ENCODE measurements at regions not wholly inside any gene's neighbourhood (a gene's known extent, or its start where the extent isn't known, plus 50 kb on each side); places are given as distances from the start of the nearest gene placed in this dataset.
A peak's percentile ranks its signal among the peaks of the same experiment; 100 is the strongest.

GRCh38 chr10:3229815-3230214, 57.2 kb upstream of the PITRM1 start:
- no peak for DNase-seq (ENCODE audit: low spot score)
- CTCF ChIA-PET, result no interaction called here
- POLR2A ChIA-PET (ENCODE audit: low non-redundant PET), result no interaction called here
- no peak for TF ChIP-seq CTCF (conservative IDR thresholded peaks at IDR 0.05; ENCODE audit: low read depth)
- H3K27ac ChIP-seq, result no peak overlapping the region

- DNase-seq (ENCODE audit: low spot score), result no peak
- no peak for TF ChIP-seq CTCF (conservative IDR thresholded peaks at IDR 0.05; ENCODE audit: low read depth)
- POLR2A ChIA-PET (ENCODE audit: low non-redundant PET), result no interaction called here
- CTCF ChIA-PET, result no interaction called here
- H3K27ac ChIP-seq, result peak overlapping the region; percentile 88
These were observed 56.0 kb upstream of the PITRM1 start for GRCh38 chr10:3228629-3228945.

GRCh38 chr10:3226960-3227744, 54.6 kb upstream of the PITRM1 start:
- CTCF ChIA-PET, result no interaction called here
- TF ChIP-seq CTCF (conservative IDR thresholded peaks at IDR 0.05; ENCODE audit: low read depth), result no peak
- POLR2A ChIA-PET (ENCODE audit: low non-redundant PET), result no interaction called here
- peak; percentile 75 for DNase-seq (ENCODE audit: low spot score)
- peak overlapping the region; percentile 88 for H3K27ac ChIP-seq

GRCh38 chr10:3225561-3225960, 53.0 kb upstream of the PITRM1 start:
- H3K27ac ChIP-seq, result no peak overlapping the region
- peak; percentile 59 for DNase-seq (ENCODE audit: low spot score)
- CTCF ChIA-PET, result no interaction called here
- POLR2A ChIA-PET (ENCODE audit: low non-redundant PET), result no interaction called here
- no peak for TF ChIP-seq CTCF (conservative IDR thresholded peaks at IDR 0.05; ENCODE audit: low read depth)

- DNase-seq (ENCODE audit: low spot score), result no peak
- CTCF ChIA-PET, result interaction anchor here (0.7 kb wide), 1 partner anchor 216 kb away, joined by 3 read pairs; no protein-coding TSS in a partner anchor
- POLR2A ChIA-PET (ENCODE audit: low non-redundant PET), result no interaction called here
- no peak for TF ChIP-seq CTCF (conservative IDR thresholded peaks at IDR 0.05; ENCODE audit: low read depth)
- H3K27ac ChIP-seq, result no peak overlapping the region
These were observed 51.7 kb upstream of the PITRM1 start for GRCh38 chr10:3224241-3224640.

- TF ChIP-seq CTCF (conservative IDR thresholded peaks at IDR 0.05; ENCODE audit: low read depth), result no peak
- CTCF ChIA-PET, result no interaction called here
- no peak for DNase-seq (ENCODE audit: low spot score)
- no peak overlapping the region for H3K27ac ChIP-seq
- POLR2A ChIA-PET (ENCODE audit: low non-redundant PET), result no interaction called here
These were observed 50.0 kb upstream of the PITRM1 start for GRCh38 chr10:3222626-3223025.
